ENCODE measurements at regions not wholly inside any gene's neighbourhood (a gene's known extent, or its start where the extent isn't known, plus 50 kb on each side); places are given as distances from the start of the nearest gene placed in this dataset.

- DNase-seq (no peak), ATAC-seq (no peak)
- no peaks in the 10 kb centered on the region for H3K36me3 ChIP-seq (ENCODE audit: low read depth, low read length)
- no TSS peak for BruUV-seq (replicated peaks)
- H3K4me2 ChIP-seq (ENCODE audit: low read length) = no peak overlapping the region
- ChIA-PET POLR2A (ENCODE audit: unreplicated experiment) (no interaction called here), CTCF (no interaction called here)
- no peaks in the 10 kb centered on the region for H4K20me1 ChIP-seq (ENCODE audit: low read length)
- H3K9me2 ChIP-seq (replicated peaks; ENCODE audit: low read length) = no peaks in the 10 kb centered on the region
- TF ChIP-seq EZH2 (IDR thresholded peaks at IDR 0.05; ENCODE audit: low read length, unreplicated experiment) (no peak), EZH2phosphoT487 (IDR thresholded peaks at IDR 0.05; ENCODE audit: borderline replicate concordance, low read length) (no peak), CTCF (conservative IDR thresholded peaks at IDR 0.05; ENCODE audit: low read depth, low read length) (no peak)
- intact Hi-C loops (cut with micrococcal nuclease) = no loop called here
- H3K9ac ChIP-seq (ENCODE audit: low read length) = no peak overlapping the region
- H3F3A ChIP-seq (ENCODE audit: low read length, unreplicated experiment) = no peaks in the 10 kb centered on the region
- H3K4me1 ChIP-seq (ENCODE audit: insufficient read depth, low read length) = no peaks in the 10 kb centered on the region
- H3K9me3 ChIP-seq (ENCODE audit: low read length) = no peaks in the 10 kb centered on the region
- no peaks in the 10 kb centered on the region for H3K79me2 ChIP-seq (ENCODE audit: low read length)
- H3K27me3 ChIP-seq (ENCODE audit: low read length) = no peaks in the 10 kb centered on the region
- H3K27ac ChIP-seq (ENCODE audit: low read length) = no peak overlapping the region
- H3K4me3 ChIP-seq (ENCODE audit: low read length) = no peak overlapping the region
- no peak overlapping the region for H2AFZ ChIP-seq (ENCODE audit: low read length)
These were observed 198.7 kb upstream of the EEA1 start for GRCh38 chr12:93127582-93128331.

GRCh38 chr12:93128332-93128707, 199.2 kb upstream of the EEA1 start:
- TF ChIP-seq EZH2phosphoT487 (IDR thresholded peaks at IDR 0.05; ENCODE audit: borderline replicate concordance, low read length) = no peak
- no peaks in the 10 kb centered on the region for H3K27me3 ChIP-seq (ENCODE audit: low read length)
- H4K20me1 ChIP-seq (ENCODE audit: low read length) = no peaks in the 10 kb centered on the region
- BruUV-seq (replicated peaks) = no TSS peak
- no peak overlapping the region for H3K9ac ChIP-seq (ENCODE audit: low read length)
- H3K4me2 ChIP-seq (ENCODE audit: low read length) = no peak overlapping the region
- H3K79me2 ChIP-seq (ENCODE audit: low read length) = no peaks in the 10 kb centered on the region
- no peaks in the 10 kb centered on the region for H3K9me3 ChIP-seq (ENCODE audit: low read length)
- no peak overlapping the region for H2AFZ ChIP-seq (ENCODE audit: low read length)
- POLR2A ChIA-PET (ENCODE audit: unreplicated experiment) = no interaction called here
- CTCF ChIA-PET = no interaction called here
- no peaks in the 10 kb centered on the region for H3K36me3 ChIP-seq (ENCODE audit: low read depth, low read length)
- no peaks in the 10 kb centered on the region for H3K9me2 ChIP-seq (replicated peaks; ENCODE audit: low read length)
- intact Hi-C loops (cut with micrococcal nuclease) = no loop called here
- H3K4me3 ChIP-seq (ENCODE audit: low read length) = no peak overlapping the region
- DNase-seq (no peak), ATAC-seq (no peak)
- no peaks in the 10 kb centered on the region for H3K4me1 ChIP-seq (ENCODE audit: insufficient read depth, low read length)
- H3F3A ChIP-seq (ENCODE audit: low read length, unreplicated experiment) = no peaks in the 10 kb centered on the region
- no peak overlapping the region for H3K27ac ChIP-seq (ENCODE audit: low read length)

GRCh38 chr12:93130366-93131054, 201.4 kb upstream of the EEA1 start:
- no peaks in the 10 kb centered on the region for H3F3A ChIP-seq (ENCODE audit: low read length, unreplicated experiment)
- peaks cover 14% of the 10 kb centered on the region for H3K4me1 ChIP-seq (ENCODE audit: insufficient read depth, low read length)
- no peak for ATAC-seq
- no peak overlapping the region for H3K27ac ChIP-seq (ENCODE audit: low read length)
- H3K36me3 ChIP-seq (ENCODE audit: low read depth, low read length) = no peaks in the 10 kb centered on the region
- POLR2A ChIA-PET (ENCODE audit: unreplicated experiment) = no interaction called here
- no peaks in the 10 kb centered on the region for H3K27me3 ChIP-seq (ENCODE audit: low read length)
- DNase-seq = no peak
- H3K4me3 ChIP-seq (ENCODE audit: low read length) = no peak overlapping the region
- no peak overlapping the region for H3K9ac ChIP-seq (ENCODE audit: low read length)
- intact Hi-C loops (cut with micrococcal nuclease) = loop anchor here (10.0 kb wide), 1 partner anchor 346 kb away; no protein-coding TSS in a partner anchor
- CTCF ChIA-PET = no interaction called here
- no peak overlapping the region for H3K4me2 ChIP-seq (ENCODE audit: low read length)
- no peaks in the 10 kb centered on the region for H3K9me2 ChIP-seq (replicated peaks; ENCODE audit: low read length)
- no peaks in the 10 kb centered on the region for H4K20me1 ChIP-seq (ENCODE audit: low read length)
- BruUV-seq (replicated peaks) = no TSS peak
- no peaks in the 10 kb centered on the region for H3K79me2 ChIP-seq (ENCODE audit: low read length)
- no peak overlapping the region for H2AFZ ChIP-seq (ENCODE audit: low read length)
- TF ChIP-seq CTCF (conservative IDR thresholded peaks at IDR 0.05; ENCODE audit: low read depth, low read length) (no peak), EZH2phosphoT487 (IDR thresholded peaks at IDR 0.05; ENCODE audit: borderline replicate concordance, low read length) (no peak), EZH2 (IDR thresholded peaks at IDR 0.05; ENCODE audit: low read length, unreplicated experiment) (no peak)
- H3K9me3 ChIP-seq (ENCODE audit: low read length) = no peaks in the 10 kb centered on the region

Measured in PC-3 (cell line).